Urinary bladder (tissue), 3 donors: ENCODE measurements at regions not wholly inside any gene's neighbourhood (a gene's known extent, or its start where the extent isn't known, plus 50 kb on each side); places are given as distances from the start of the nearest gene placed in this dataset.
A peak's percentile ranks its signal among the peaks of the same experiment; 100 is the strongest.

Source experiments
- DNase-seq: peaks from one replicate; pipeline ENCODE4 v3.0.0-alpha.2; 2015; ENCODE audit errors: extremely low spot score
- H3K27ac ChIP-seq: one replicate; pipeline ENCODE4 v1.5.1; 2013; ENCODE audit warnings: low read depth, mild to moderate bottlenecking, moderate library complexity
- H3K36me3 ChIP-seq: one replicate; pipeline ENCODE4 v1.6.1; 2013; ENCODE audit warnings: mild to moderate bottlenecking, moderate library complexity; ENCODE audit not compliant: insufficient read depth
- H3K4me1 ChIP-seq: one replicate; pipeline ENCODE4 v1.6.1; 2013; ENCODE audit warnings: mild to moderate bottlenecking, moderate library complexity; ENCODE audit not compliant: insufficient read depth
- H3K4me3 ChIP-seq: one replicate; pipeline ENCODE4 v1.5.1; 2013; ENCODE audit warnings: low read depth, low read length
- WGBS: extraction: QIAGEN DNeasy Blood & Tissue Kit; methylation state at CpG from one replicate; pipeline ENCODE4 v1.1.7; 2013; 5-methylcytosine and 5-hydroxymethylcytosine counted together
- donor health status: healthy with polysubstance abuse.
- donor health status: healthy.

GRCh38 chr4:80129785-80130184 is 56.8 kb upstream of the ANTXR2 start:
- Histone ChIP-seq H3K27ac (no peak overlapping the region), H3K4me1 (no peaks in the 10 kb centered on the region), H3K36me3 (no peaks in the 10 kb centered on the region), H3K4me3 (no peak overlapping the region)
- no peak for DNase-seq

DNA sequence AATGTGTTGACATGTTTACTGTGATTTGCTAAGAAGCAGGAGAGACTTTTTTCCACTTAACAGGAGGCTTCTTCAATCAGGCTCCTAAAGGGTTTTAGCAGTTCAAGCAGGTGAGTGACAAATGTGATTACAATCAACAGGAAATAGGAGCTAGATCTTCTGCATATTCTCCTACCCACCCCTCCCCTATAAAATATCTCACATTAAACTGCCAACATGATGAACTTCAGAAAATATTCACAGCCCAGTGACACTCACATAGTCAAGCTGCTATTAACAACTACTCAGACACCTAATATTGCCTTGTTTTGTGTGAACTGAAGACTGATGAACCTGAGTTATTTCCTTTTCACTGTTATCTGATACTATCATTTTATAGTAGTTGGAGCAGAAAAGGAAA is 55.9 kb upstream of the ANTXR2 start:
- DNase-seq: no peak
- H3K36me3 ChIP-seq: no peaks in the 10 kb centered on the region
- H3K4me1 ChIP-seq: no peaks in the 10 kb centered on the region
- H3K27ac ChIP-seq: no peak overlapping the region
- H3K4me3 ChIP-seq: no peak overlapping the region

- Histone ChIP-seq H3K4me3 (no peak overlapping the region), H3K27ac (no peak overlapping the region), H3K36me3 (no peaks in the 10 kb centered on the region), H3K4me1 (no peaks in the 10 kb centered on the region)
- WGBS: 88% methylated on average over 3 of the region's 3 CpGs
- DNase-seq: no peak
Measured at GRCh38 chr4:80127870-80128419, 54.9 kb upstream of the ANTXR2 start.

GRCh38 chr4:80126435-80126834 is 53.4 kb upstream of the ANTXR2 start:
- no peak overlapping the region for H3K4me3 ChIP-seq
- no peak for DNase-seq
- no peaks in the 10 kb centered on the region for H3K4me1 ChIP-seq
- no peak overlapping the region for H3K27ac ChIP-seq
- no peaks in the 10 kb centered on the region for H3K36me3 ChIP-seq
- WGBS: 96% methylated on average over 2 of the region's 2 CpGs

DNA sequence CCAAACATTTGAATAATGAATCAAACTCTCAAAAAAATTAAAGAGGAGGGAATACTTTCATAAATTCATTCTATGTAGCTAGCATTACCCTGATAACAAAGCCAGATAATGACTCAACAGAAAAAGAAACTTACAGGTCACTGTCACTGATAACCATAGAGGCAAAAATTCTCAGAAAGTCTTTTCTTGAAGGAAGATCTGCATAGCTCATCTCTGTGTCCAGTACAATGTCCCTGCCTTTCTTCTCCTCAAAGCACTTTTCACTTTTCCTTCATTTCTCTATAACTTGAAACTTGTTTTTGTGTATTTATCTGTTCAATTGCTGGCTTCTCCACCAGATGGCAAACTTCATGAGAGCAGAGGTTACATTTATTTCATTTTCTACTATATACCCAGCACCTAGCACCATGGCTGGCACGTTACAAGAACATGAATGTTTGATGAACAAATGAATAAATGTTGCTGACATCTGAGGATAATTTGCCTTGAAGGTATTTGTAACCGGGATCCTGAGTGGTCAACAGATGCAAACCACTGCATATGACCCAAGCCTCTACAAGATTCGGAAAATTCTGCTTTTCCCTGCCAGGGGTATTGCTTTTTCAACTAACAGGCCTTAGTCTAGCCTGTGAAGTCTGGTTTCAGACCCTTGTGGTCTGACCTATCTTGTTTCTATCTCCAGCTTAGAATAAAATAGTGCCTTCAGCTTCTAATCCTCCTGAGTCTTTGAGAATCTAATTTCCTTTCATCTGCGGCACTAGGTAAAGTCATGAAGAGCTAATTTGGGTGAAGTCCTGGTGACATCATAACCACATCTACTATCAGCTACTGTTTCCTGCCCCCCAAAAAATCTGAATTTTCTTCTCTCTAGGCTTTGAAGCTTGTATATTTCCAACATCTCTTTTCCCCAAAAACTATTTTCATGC is 52.5 kb upstream of the ANTXR2 start:
- DNase-seq: no peak
- Histone ChIP-seq H3K36me3 (no peaks in the 10 kb centered on the region), H3K4me1 (no peaks in the 10 kb centered on the region), H3K4me3 (no peak overlapping the region), H3K27ac (peak overlapping the region; percentile 18)
- 83% methylated on average over 4 of the region's 4 CpGs for WGBS

GRCh38 chr4:80124246-80125211 is 51.5 kb upstream of the ANTXR2 start:
- H3K27ac ChIP-seq: no peak overlapping the region
- WGBS: 93% methylated on average over 1 of the region's 1 CpG

More at GRCh38 chr4:80124246-80125211, 51.5 kb upstream of the ANTXR2 start:
- Histone ChIP-seq H3K4me3 (no peak overlapping the region), H3K4me1 (no peaks in the 10 kb centered on the region), H3K36me3 (no peaks in the 10 kb centered on the region)
- no peak for DNase-seq
